IPS-18a (cell line): ENCODE measurements at regions not wholly inside any gene's neighbourhood (a gene's known extent, or its start where the extent isn't known, plus 50 kb on each side); places are given as distances from the start of the nearest gene placed in this dataset.

ENCODE experiments used
- H3K27ac ChIP-seq: one replicate; pipeline ENCODE4 v1.5.1; 2013; ENCODE audit warnings: low read length
- H3K27me3 ChIP-seq: one replicate; pipeline ENCODE4 v1.6.1; 2013; ENCODE audit warnings: mild to moderate bottlenecking, low read length; ENCODE audit not compliant: control insufficient read depth, insufficient read depth
- H3K36me3 ChIP-seq: one replicate; pipeline ENCODE4 v1.6.1; 2013; ENCODE audit warnings: low read depth, low read length; ENCODE audit not compliant: control insufficient read depth
- H3K4me1 ChIP-seq: one replicate; pipeline ENCODE4 v1.6.1; 2013; ENCODE audit warnings: low read depth, low read length; ENCODE audit not compliant: control insufficient read depth
- H3K4me3 ChIP-seq: one replicate; pipeline ENCODE4 v1.5.1; 2013; ENCODE audit warnings: low read length
- H3K9ac ChIP-seq: one replicate; pipeline ENCODE4 v1.6.1; 2013; ENCODE audit warnings: mild to moderate bottlenecking, low read length, moderate library complexity
- H3K9me3 ChIP-seq: one replicate; pipeline ENCODE4 v1.6.1; 2013; ENCODE audit warnings: low read depth, low read length; ENCODE audit not compliant: control insufficient read depth

- Histone ChIP-seq H3K4me1 (no peaks in the 10 kb centered on the region), H3K36me3 (no peaks in the 10 kb centered on the region), H3K4me3 (no peak overlapping the region), H3K9me3 (no peaks in the 10 kb centered on the region), H3K27me3 (no peaks in the 10 kb centered on the region), H3K9ac (no peak overlapping the region), H3K27ac (no peak overlapping the region)
These were observed 242.8 kb upstream of the PLET1 start for GRCh38 chr11:112503410-112503809.

- H3K9me3 ChIP-seq: no peaks in the 10 kb centered on the region
- no peaks in the 10 kb centered on the region for H3K36me3 ChIP-seq
- no peak overlapping the region for H3K27ac ChIP-seq
- no peak overlapping the region for H3K4me3 ChIP-seq
- H3K9ac ChIP-seq: no peak overlapping the region
- no peaks in the 10 kb centered on the region for H3K27me3 ChIP-seq
- H3K4me1 ChIP-seq: no peaks in the 10 kb centered on the region
These were observed 243.4 kb upstream of the PLET1 start for GRCh38 chr11:112504056-112504455.

GRCh38 chr11:112506852-112507251 lies 246.2 kb upstream of the PLET1 start:
- Histone ChIP-seq H3K36me3 (no peaks in the 10 kb centered on the region), H3K27ac (no peak overlapping the region), H3K4me1 (no peaks in the 10 kb centered on the region), H3K9ac (no peak overlapping the region), H3K4me3 (no peak overlapping the region), H3K27me3 (no peaks in the 10 kb centered on the region), H3K9me3 (no peaks in the 10 kb centered on the region)

- no peaks in the 10 kb centered on the region for H3K9me3 ChIP-seq
- H3K4me1 ChIP-seq: no peaks in the 10 kb centered on the region
- no peak overlapping the region for H3K9ac ChIP-seq
- no peak overlapping the region for H3K27ac ChIP-seq
- no peaks in the 10 kb centered on the region for H3K36me3 ChIP-seq
- H3K27me3 ChIP-seq: no peaks in the 10 kb centered on the region
- no peak overlapping the region for H3K4me3 ChIP-seq
These were observed 246.6 kb upstream of the PLET1 start for GRCh38 chr11:112507281-112507680.

GRCh38 chr11:112508750-112509149 lies 248.1 kb upstream of the PLET1 start:
- H3K27ac ChIP-seq: no peak overlapping the region
- no peaks in the 10 kb centered on the region for H3K4me1 ChIP-seq
- no peak overlapping the region for H3K4me3 ChIP-seq
- no peaks in the 10 kb centered on the region for H3K27me3 ChIP-seq
- no peaks in the 10 kb centered on the region for H3K9me3 ChIP-seq
- H3K36me3 ChIP-seq: no peaks in the 10 kb centered on the region
- H3K9ac ChIP-seq: no peak overlapping the region

GRCh38 chr11:112509300-112509699 lies 248.6 kb upstream of the PLET1 start:
- no peaks in the 10 kb centered on the region for H3K36me3 ChIP-seq
- H3K27ac ChIP-seq: no peak overlapping the region

GRCh38 chr11:112511271-112511670 lies 250.6 kb upstream of the PLET1 start:
- H3K4me3 ChIP-seq: no peak overlapping the region
- H3K9me3 ChIP-seq: no peaks in the 10 kb centered on the region
- no peaks in the 10 kb centered on the region for H3K27me3 ChIP-seq
- H3K36me3 ChIP-seq: no peaks in the 10 kb centered on the region
- H3K27ac ChIP-seq: no peak overlapping the region
- H3K4me1 ChIP-seq: no peaks in the 10 kb centered on the region
- H3K9ac ChIP-seq: no peak overlapping the region

More at GRCh38 chr11:112509300-112509699, 248.6 kb upstream of the PLET1 start:
- Histone ChIP-seq H3K4me1 (no peaks in the 10 kb centered on the region), H3K9me3 (no peaks in the 10 kb centered on the region), H3K4me3 (no peak overlapping the region), H3K27me3 (no peaks in the 10 kb centered on the region), H3K9ac (no peak overlapping the region)

GRCh38 chr11:112511911-112512310 lies 251.3 kb upstream of the PLET1 start:
- Histone ChIP-seq H3K4me3 (no peak overlapping the region), H3K4me1 (no peaks in the 10 kb centered on the region), H3K27ac (no peak overlapping the region), H3K9me3 (no peaks in the 10 kb centered on the region), H3K27me3 (no peaks in the 10 kb centered on the region), H3K36me3 (no peaks in the 10 kb centered on the region), H3K9ac (no peak overlapping the region)

GRCh38 chr11:112513417-112513816 lies 252.8 kb upstream of the PLET1 start:
- Histone ChIP-seq H3K27ac (no peak overlapping the region), H3K4me3 (no peak overlapping the region), H3K4me1 (no peaks in the 10 kb centered on the region), H3K9ac (no peak overlapping the region), H3K27me3 (no peaks in the 10 kb centered on the region), H3K36me3 (no peaks in the 10 kb centered on the region), H3K9me3 (no peaks in the 10 kb centered on the region)

- no peaks in the 10 kb centered on the region for H3K27me3 ChIP-seq
- no peaks in the 10 kb centered on the region for H3K4me1 ChIP-seq
- H3K9me3 ChIP-seq: no peaks in the 10 kb centered on the region
- H3K9ac ChIP-seq: no peak overlapping the region
- no peak overlapping the region for H3K4me3 ChIP-seq
- H3K36me3 ChIP-seq: no peaks in the 10 kb centered on the region
- no peak overlapping the region for H3K27ac ChIP-seq
These were observed 253.5 kb upstream of the PLET1 start for GRCh38 chr11:112514011-112514740.

GRCh38 chr11:112516261-112516660 lies 255.6 kb upstream of the PLET1 start:
- no peak overlapping the region for H3K9ac ChIP-seq
- H3K27ac ChIP-seq: no peak overlapping the region
- H3K27me3 ChIP-seq: no peaks in the 10 kb centered on the region
- no peaks in the 10 kb centered on the region for H3K9me3 ChIP-seq
- no peaks in the 10 kb centered on the region for H3K36me3 ChIP-seq
- H3K4me1 ChIP-seq: no peaks in the 10 kb centered on the region
- no peak overlapping the region for H3K4me3 ChIP-seq

- Histone ChIP-seq H3K9ac (no peak overlapping the region), H3K36me3 (no peaks in the 10 kb centered on the region), H3K27ac (no peak overlapping the region), H3K9me3 (no peaks in the 10 kb centered on the region), H3K4me3 (no peak overlapping the region), H3K4me1 (no peaks in the 10 kb centered on the region), H3K27me3 (no peaks in the 10 kb centered on the region)
These were observed 256.1 kb upstream of the PLET1 start for GRCh38 chr11:112516755-112517154.
